ENCODE measurements at regions not wholly inside any gene's neighbourhood (a gene's known extent, or its start where the extent isn't known, plus 50 kb on each side); places are given as distances from the start of the nearest gene placed in this dataset.

- TF ChIP-seq TCF12 (IDR thresholded peaks at IDR 0.05; ENCODE audit: low read depth) (no peak), CEBPB (IDR thresholded peaks at IDR 0.05) (no peak), EGR1 (IDR thresholded peaks at IDR 0.05) (no peak), TAF1 (IDR thresholded peaks at IDR 0.05; ENCODE audit: low read depth) (no peak), REST (IDR thresholded peaks at IDR 0.05; ENCODE audit: low read depth) (no peak), MAX (IDR thresholded peaks at IDR 0.05) (no peak), RAD21 (IDR thresholded peaks at IDR 0.05; ENCODE audit: low read depth) (no peak), EP300 (IDR thresholded peaks at IDR 0.05; ENCODE audit: borderline replicate concordance) (no peak), ZBTB7A (IDR thresholded peaks at IDR 0.05; ENCODE audit: low read depth) (no peak), NFIC (IDR thresholded peaks at IDR 0.05) (no peak), CREB1 (IDR thresholded peaks at IDR 0.05; ENCODE audit: low read depth) (no peak), FOXM1 (IDR thresholded peaks at IDR 0.05; ENCODE audit: borderline replicate concordance, low read depth) (no peak), YY1 (IDR thresholded peaks at IDR 0.05; ENCODE audit: low read depth) (no peak), TEAD4 (IDR thresholded peaks at IDR 0.05) (no peak), USF1 (IDR thresholded peaks at IDR 0.05) (no peak)
Observed at GRCh38 chr14:34113991-34114390, 163.1 kb upstream of the EGLN3 start.

GRCh38 chr14:34113005-34113511, 162.2 kb upstream of the EGLN3 start:
- TF ChIP-seq TAF1 (IDR thresholded peaks at IDR 0.05; ENCODE audit: low read depth) (no peak), TEAD4 (IDR thresholded peaks at IDR 0.05) (peak; percentile 28; the same call in 1 of the 2 replicates), FOXM1 (IDR thresholded peaks at IDR 0.05; ENCODE audit: borderline replicate concordance, low read depth) (no peak), CEBPB (IDR thresholded peaks at IDR 0.05) (peak; percentile 32)

GRCh38 chr14:34111953-34112352, 161.1 kb upstream of the EGLN3 start:
- TF ChIP-seq RAD21 (IDR thresholded peaks at IDR 0.05; ENCODE audit: low read depth) (no peak), ZBTB7A (IDR thresholded peaks at IDR 0.05; ENCODE audit: low read depth) (no peak), NFIC (IDR thresholded peaks at IDR 0.05) (no peak), CEBPB (IDR thresholded peaks at IDR 0.05) (no peak), TAF1 (IDR thresholded peaks at IDR 0.05; ENCODE audit: low read depth) (no peak), REST (IDR thresholded peaks at IDR 0.05; ENCODE audit: low read depth) (no peak), EGR1 (IDR thresholded peaks at IDR 0.05) (no peak), USF1 (IDR thresholded peaks at IDR 0.05) (no peak), MAX (IDR thresholded peaks at IDR 0.05) (no peak), EP300 (IDR thresholded peaks at IDR 0.05; ENCODE audit: borderline replicate concordance) (no peak), FOXM1 (IDR thresholded peaks at IDR 0.05; ENCODE audit: borderline replicate concordance, low read depth) (no peak), CREB1 (IDR thresholded peaks at IDR 0.05; ENCODE audit: low read depth) (no peak)

GRCh38 chr14:34111505-34111904, 160.6 kb upstream of the EGLN3 start:
- TF ChIP-seq USF1 (IDR thresholded peaks at IDR 0.05) (no peak), CEBPB (IDR thresholded peaks at IDR 0.05) (no peak), ZBTB7A (IDR thresholded peaks at IDR 0.05; ENCODE audit: low read depth) (no peak), TCF12 (IDR thresholded peaks at IDR 0.05; ENCODE audit: low read depth) (no peak), CREB1 (IDR thresholded peaks at IDR 0.05; ENCODE audit: low read depth) (no peak)

- TF ChIP-seq USF1 (IDR thresholded peaks at IDR 0.05), result no peak
- no peak for TF ChIP-seq EGR1 (IDR thresholded peaks at IDR 0.05)
Observed at GRCh38 chr14:34110531-34110930, 159.7 kb upstream of the EGLN3 start.

GRCh38 chr14:34107441-34107840, 156.6 kb upstream of the EGLN3 start:
- no peak for TF ChIP-seq TAF1 (IDR thresholded peaks at IDR 0.05; ENCODE audit: low read depth)
- no peak for TF ChIP-seq TCF12 (IDR thresholded peaks at IDR 0.05; ENCODE audit: low read depth)
- TF ChIP-seq EGR1 (IDR thresholded peaks at IDR 0.05), result no peak
- no peak for TF ChIP-seq USF1 (IDR thresholded peaks at IDR 0.05)
- no peak for TF ChIP-seq RAD21 (IDR thresholded peaks at IDR 0.05; ENCODE audit: low read depth)
